NCI-H82 treated with DMSO at 0.1 percent for 48 hours (cell line): ENCODE measurements at regions not wholly inside any gene's neighbourhood (a gene's known extent, or its start where the extent isn't known, plus 50 kb on each side); places are given as distances from the start of the nearest gene placed in this dataset.
"Not testable (repeated sequence)": the region's sequence is repeated elsewhere in the genome, so short reads cannot be mapped to it uniquely, and the experiment has no call there.

Experiments
- DNase-seq: peaks from one replicate; lab custom pipeline; 2025; ENCODE audit not compliant: unreplicated experiment; lab: John Stamatoyannopoulos, UW

GRCh38 chr16:61014869-61015268 is 1021.4 kb downstream of the CDH8 start:
- no peak for DNase-seq

- no peak for DNase-seq
Measured at GRCh38 chr16:61007694-61008093, 1028.5 kb downstream of the CDH8 start.

DNA sequence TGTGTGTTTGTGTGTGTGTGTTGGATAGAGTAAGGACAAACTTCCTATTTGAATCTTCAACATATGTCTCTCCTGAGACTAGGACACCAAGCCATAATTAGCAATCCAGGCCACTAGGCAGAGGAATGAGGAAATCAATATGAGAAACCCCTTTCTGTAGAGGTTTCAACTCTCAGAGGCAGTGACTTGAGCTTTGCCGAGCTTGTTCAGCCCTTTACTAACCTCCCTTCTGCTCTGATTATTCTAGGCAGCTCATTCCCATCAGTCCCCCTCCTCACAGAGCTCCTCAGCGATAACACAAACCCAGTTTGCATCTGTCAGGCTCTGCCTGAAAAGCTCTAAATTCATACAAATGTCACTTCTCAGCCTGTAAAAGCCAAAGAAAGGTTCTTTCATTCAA is 1030.3 kb downstream of the CDH8 start:
- no peak for DNase-seq

- no peak for DNase-seq
Measured at GRCh38 chr16:61002479-61003204, 1033.6 kb downstream of the CDH8 start.

DNA sequence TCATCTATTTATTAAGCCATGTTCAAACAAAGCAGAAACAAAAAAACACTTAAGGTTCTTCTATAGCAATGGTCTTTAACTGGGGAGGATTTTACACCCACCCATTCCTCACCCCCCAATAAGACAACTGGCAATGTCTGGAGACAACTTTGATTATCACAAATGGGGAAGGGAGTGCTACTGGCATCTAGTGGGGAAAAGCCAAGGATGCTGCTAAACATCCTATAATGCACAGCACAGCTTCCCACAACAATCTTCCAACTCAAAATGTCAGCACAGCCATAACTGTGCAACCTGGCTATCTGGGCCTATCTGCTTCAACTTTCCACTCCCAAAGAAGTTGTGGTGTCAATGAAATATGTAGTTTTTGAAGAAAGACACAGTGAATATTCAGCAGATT is 1044.4 kb downstream of the CDH8 start:
- DNase-seq = no peak

DNA sequence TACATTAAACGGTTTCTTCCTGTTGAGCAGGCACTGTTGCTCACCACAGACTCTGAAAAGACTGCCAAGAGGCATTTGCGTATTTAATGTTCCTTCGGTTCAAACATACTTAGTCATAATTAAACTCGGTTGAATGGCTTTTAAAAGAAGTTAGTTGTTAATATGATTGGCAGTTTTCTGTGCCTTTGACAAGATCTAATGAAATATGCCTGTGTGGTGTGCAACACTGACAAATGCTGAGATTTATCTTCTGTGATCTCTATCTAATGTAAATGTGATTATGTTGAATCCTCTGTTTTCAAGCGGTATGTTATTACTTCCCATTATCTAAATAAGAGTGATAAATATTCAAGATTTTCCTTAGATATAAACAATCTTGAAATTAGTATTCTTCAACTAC is 1046.6 kb downstream of the CDH8 start:
- no peak for DNase-seq

- no peak for DNase-seq
Measured at GRCh38 chr16:60979119-60979518, 1057.1 kb downstream of the CDH8 start.

- no peak for DNase-seq
Measured at GRCh38 chr16:60949800-60950199, 1086.4 kb downstream of the CDH8 start.

- DNase-seq = no peak
Measured at GRCh38 chr16:60945225-60945624, 1091.0 kb downstream of the CDH8 start.

DNA sequence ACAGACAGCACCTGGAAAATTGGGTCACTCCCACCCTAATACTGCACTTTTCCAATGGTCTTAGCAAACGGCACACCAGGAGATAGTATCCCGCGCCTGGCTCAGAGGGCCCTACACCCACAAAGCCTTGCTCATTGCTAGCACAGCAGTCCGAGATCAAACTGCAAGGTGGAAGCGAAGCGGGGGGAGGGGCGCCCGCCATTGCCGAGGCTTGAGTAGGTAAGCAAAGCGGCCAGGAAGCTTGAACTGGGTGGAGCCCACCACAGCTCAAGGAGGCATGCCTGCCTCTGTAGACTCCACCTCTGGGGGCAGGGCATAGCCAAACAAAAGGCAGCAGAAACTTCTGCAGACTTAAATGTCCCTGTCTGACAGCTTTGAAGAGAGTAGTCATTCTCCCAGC is 1100.0 kb downstream of the CDH8 start:
- DNase-seq = not testable (repeated sequence)

DNA sequence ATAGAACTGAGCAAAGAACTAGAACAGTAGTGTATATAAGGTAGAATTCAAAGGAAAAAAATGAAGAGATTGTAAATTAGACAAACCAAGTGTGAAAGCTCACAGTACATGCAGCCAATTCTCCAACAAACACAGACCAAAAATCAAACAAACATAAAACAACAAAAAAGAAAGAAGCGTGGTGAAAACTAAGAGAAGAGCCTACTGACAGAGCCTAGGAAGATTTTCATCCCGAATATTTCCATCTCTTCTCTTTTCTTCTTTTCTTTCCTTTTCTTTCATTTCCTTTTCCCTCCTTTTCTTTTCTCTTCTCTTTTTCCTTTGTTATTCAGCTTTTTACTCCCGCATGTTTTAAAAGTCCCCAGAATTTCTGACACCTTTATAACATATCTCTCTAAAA is 1103.6 kb downstream of the CDH8 start:
- no peak for DNase-seq

- DNase-seq = no peak
Measured at GRCh38 chr16:60930291-60930690, 1105.9 kb downstream of the CDH8 start.

GRCh38 chr16:60922920-60923319 is 1113.3 kb downstream of the CDH8 start:
- no peak for DNase-seq

DNA sequence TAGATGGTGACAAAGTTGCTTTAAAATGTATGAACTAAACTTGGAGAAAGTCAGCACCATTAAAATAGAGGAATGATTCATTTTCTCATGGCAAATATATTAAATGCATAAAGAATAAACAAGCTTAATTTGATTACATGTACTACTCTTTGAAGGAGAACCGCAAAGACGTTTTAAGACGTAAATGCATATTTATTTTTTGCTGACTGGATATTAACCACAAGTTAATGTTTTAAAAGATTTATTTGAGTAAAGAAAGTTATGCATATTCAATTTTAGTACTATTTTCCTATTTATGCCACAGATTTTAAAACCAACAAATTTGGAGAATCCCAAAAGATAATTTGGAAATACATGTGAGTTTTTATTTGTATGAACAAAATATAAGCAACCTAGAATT is 1121.9 kb downstream of the CDH8 start:
- DNase-seq = no peak

DNA sequence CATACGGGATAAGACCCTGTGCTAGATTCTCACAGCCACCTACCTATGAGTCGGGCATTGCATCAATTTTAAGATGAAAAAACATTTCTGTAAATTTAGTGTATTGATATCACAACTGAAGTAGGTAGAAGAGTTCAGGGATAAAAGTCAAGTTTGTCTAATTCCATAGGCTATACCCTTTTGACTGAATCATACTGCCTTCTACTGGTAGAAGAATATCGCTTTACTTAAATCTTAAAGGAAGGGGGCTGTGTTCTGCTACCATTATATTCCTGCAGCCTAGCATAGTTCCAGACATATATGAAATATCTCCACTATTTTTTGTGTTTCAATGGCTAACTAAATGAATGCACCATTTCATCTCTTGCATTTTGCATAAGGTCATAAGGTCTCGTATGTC is 1128.6 kb downstream of the CDH8 start:
- DNase-seq = no peak

- peak; percentile 90 for DNase-seq
Measured at GRCh38 chr16:60905811-60906210, 1130.4 kb downstream of the CDH8 start.

DNA sequence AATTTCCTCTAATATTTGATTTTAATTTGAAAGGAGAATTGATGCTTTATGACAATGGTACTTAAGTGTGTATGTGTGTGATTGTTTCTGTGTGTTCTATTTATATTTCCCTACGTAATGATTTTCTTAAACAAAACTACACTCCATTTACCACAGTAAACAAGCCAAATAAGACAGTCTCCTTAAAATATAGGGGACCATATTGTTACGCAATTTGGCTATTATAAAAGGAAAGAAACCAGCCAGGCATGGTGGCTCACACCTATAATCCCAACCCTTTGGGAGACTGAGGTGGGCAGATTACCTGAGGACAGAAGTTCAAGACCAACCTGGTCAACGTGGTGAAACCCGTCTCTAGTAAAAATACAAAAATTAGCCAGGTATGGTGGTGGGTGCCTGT is 1134.1 kb downstream of the CDH8 start:
- no peak for DNase-seq

- DNase-seq = no peak
Measured at GRCh38 chr16:60882816-60883215, 1153.4 kb downstream of the CDH8 start.

- DNase-seq = no peak
Measured at GRCh38 chr16:60852635-60853034, 1183.6 kb downstream of the CDH8 start.

- DNase-seq = no peak
Measured at GRCh38 chr16:60821661-60822060, 1214.6 kb downstream of the CDH8 start.

DNA sequence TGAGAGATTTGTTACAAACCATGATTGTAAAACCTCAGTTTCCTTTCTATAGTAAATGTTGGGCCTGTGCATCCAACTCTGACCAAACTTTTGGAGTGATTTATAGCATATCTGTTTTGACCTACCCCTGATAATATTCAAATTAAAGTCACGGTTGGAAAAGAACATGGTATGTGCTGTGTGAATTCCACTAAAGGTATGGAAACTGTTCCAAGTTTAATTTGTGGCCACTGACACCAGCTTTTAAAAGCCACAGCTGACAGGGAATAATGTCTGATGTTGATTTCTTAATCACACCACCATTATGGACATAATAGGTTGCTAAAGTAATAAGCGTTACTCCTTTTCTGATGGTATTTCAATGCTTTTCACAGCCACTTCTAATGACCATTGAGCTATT is 1215.9 kb downstream of the CDH8 start:
- no peak for DNase-seq

DNA sequence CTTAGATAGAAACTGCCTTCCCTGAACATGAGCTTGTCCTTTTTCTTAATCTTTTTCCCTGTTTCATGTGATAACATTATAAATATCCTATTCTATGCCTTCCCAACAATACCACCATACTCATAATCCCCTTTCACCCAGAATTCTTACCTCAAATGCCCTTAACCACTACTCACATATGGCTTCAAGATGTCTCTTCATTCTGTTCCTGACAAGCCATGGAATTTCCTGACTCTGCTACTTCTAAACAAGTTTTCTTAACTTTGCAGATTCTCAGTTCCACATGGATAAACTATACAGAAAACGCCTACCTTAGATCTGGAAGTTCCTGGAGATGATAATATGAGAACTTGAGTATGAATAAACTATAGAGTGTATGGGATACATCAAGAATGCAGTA is 1217.8 kb downstream of the CDH8 start:
- no peak for DNase-seq

DNA sequence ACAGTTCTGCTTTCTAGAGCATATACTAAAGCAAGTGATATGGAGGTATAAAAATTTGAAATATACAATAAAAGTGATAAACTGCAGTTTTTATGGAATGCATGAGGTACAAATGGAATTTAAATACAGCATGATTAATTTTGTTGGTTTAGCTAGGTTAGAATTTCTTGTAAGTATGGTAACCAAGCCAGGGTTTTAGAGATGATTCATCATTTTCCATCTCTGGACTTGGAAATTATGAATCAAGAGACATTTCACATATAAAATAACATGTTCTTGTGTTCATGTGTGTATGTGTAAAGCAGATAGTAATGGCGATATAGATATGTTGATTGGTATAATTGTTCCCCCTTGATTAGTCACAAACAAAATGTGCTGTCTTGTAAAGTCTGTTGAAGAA is 1219.8 kb downstream of the CDH8 start:
- DNase-seq = no peak
